ENCODE measurements at regions not wholly inside any gene's neighbourhood (a gene's known extent, or its start where the extent isn't known, plus 50 kb on each side); places are given as distances from the start of the nearest gene placed in this dataset.
A peak's percentile ranks its signal among the peaks of the same experiment; 100 is the strongest.

DNA sequence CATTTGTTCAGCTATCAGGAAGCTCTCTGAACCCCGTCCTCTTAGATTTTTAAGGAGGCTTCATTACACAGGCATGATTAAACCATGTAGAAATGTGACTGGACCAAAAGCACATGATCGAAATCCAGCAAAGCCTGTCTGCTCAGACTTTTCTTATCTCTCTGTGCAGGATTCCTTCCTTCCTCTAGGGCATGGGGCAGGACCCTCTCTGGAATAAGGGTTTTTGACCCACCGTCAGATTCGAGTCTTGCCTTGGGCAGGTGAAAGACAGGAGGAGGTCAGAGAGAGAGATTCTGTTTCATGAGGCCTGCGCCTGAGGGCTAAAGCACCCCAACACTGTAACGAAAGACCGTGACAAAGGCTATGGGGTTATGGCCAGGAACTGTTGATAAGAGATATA lies 136.8 kb downstream of the RHOU start:
- H3K4me3 ChIP-seq (ENCODE audit: low read depth, low read length) = no peak overlapping the region
- DNase-seq (ENCODE audit: low read depth) = no peak
- TF ChIP-seq, protein P1, sequence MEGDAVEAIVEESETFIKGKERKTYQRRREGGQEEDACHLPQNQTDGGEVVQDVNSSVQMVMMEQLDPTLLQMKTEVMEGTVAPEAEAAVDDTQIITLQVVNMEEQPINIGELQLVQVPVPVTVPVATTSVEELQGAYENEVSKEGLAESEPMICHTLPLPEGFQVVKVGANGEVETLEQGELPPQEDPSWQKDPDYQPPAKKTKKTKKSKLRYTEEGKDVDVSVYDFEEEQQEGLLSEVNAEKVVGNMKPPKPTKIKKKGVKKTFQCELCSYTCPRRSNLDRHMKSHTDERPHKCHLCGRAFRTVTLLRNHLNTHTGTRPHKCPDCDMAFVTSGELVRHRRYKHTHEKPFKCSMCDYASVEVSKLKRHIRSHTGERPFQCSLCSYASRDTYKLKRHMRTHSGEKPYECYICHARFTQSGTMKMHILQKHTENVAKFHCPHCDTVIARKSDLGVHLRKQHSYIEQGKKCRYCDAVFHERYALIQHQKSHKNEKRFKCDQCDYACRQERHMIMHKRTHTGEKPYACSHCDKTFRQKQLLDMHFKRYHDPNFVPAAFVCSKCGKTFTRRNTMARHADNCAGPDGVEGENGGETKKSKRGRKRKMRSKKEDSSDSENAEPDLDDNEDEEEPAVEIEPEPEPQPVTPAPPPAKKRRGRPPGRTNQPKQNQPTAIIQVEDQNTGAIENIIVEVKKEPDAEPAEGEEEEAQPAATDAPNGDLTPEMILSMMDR (IDR thresholded peaks at IDR 0.05; ENCODE audit: insufficient read depth, low read depth, low read length) = peak; percentile 10

DNA sequence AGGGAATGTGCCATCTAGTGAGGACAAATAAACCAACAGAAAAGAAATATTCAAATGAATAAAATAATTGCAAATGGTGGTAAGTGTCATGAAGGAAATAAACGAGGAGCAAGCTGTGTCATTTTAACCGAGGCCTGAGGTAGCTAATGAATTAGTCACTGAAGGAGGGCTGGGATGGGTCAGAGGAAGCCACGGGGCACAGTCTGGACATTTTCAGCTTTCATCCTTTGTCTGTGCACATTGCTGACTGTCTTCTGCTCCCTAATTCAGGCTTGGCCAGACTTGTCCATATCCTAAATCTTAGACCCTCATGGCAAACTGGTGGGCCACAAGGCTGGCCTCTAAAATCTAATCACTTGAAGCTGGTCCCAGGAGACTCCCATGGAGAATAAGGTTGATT lies 138.4 kb downstream of the RHOU start:
- TF ChIP-seq, protein P1 (IDR thresholded peaks at IDR 0.05; ENCODE audit: insufficient read depth, low read depth, low read length) = no peak
- DNase-seq (ENCODE audit: low read depth) = no peak

DNA sequence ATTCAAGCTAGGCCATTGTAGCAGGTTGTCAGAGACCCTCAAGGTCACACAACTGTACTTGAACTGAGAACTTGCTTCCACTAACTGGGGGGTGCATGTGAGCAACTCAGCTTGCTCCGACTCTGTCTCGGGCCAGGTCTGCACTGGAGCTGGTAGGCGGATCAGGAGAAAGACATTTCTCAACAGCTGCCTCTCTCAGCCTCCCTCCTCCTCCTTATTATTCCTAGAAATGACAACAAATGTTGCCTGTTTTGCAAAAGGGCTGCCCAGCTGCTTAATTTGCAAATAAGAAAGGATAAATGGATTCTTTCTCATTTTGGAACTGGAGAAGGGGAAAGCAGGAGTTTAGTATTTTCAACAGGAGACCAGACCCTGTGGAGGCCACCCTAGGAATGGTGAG lies 140.5 kb downstream of the RHOU start:
- no peak overlapping the region for H3K4me3 ChIP-seq (ENCODE audit: low read depth, low read length)
- DNase-seq (ENCODE audit: low read depth) = peak; percentile 38
- TF ChIP-seq, protein P1 (IDR thresholded peaks at IDR 0.05; ENCODE audit: insufficient read depth, low read depth, low read length) = no peak

More for the DNA sequence above, 138.4 kb downstream of the RHOU start:
- no peak overlapping the region for H3K4me3 ChIP-seq (ENCODE audit: low read depth, low read length)

- no peak for DNase-seq (ENCODE audit: low read depth)
- H3K4me3 ChIP-seq (ENCODE audit: low read depth, low read length) = no peak overlapping the region
- TF ChIP-seq, protein P1 (IDR thresholded peaks at IDR 0.05; ENCODE audit: insufficient read depth, low read depth, low read length) = no peak
Measured at GRCh38 chr1:228876187-228876586, 140.9 kb downstream of the RHOU start.

DNA sequence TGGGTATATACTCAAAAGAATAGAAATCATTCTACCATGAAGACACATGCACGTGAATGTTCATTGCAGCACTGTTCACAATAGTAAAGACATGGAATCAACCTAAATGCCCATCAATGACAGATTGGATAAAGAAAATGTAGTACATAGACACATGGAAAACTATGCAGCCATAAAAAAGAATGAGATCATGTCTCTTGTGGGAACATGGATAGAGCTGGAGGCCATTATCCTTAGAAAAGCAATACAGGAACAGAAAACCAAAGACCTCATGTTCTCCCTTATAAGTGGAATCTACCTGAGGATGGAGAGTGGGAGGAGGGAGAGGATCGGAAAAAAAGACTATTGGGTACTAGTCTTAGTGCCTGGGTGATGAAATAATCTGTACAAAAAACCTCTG lies 143.9 kb downstream of the RHOU start:
- TF ChIP-seq, protein P1 (IDR thresholded peaks at IDR 0.05; ENCODE audit: insufficient read depth, low read depth, low read length) = no peak
- DNase-seq (ENCODE audit: low read depth) = no peak
- H3K4me3 ChIP-seq (ENCODE audit: low read depth, low read length) = no peak overlapping the region

DNA sequence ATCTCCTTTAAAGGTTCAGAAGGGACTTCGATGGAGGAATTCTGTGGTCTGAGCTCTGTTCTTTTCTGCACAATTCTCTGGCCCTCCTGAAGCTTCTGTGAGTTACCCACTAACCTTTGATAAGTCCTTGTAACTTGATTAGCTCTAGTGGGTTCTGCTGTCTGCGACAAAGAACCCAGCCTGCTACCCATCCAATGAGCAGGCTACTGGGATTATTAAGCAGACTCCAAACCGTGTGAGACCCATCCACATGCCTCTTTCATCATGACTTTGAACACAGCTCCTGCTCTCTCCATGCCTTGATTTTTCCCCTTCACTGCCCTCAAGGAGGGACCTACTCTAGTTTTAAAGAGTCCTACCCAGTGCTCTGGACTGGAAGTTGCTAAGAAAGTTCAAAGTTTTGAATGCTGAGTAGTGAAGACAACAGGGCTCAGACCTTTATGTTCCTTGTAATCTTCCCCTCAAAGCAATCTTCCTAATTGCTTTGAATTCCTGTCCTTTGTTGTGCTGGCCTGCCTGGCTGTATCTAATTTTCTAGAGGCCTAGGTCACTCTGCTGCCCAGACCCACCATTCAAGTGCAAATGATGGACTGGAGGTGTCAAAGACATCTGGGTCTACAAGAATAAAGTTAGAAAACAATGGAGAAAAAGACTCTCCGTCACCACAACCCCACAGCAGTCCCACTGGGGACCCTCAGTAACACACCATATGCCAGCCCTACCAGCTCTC lies 146.9 kb downstream of the RHOU start:
- TF ChIP-seq, protein P1 (IDR thresholded peaks at IDR 0.05; ENCODE audit: insufficient read depth, low read depth, low read length) = no peak
- no peak overlapping the region for H3K4me3 ChIP-seq (ENCODE audit: low read depth, low read length)
- no peak for DNase-seq (ENCODE audit: low read depth)
